Fibroblast of mammary gland (primary cell): ENCODE measurements at regions not wholly inside any gene's neighbourhood (a gene's known extent, or its start where the extent isn't known, plus 50 kb on each side); places are given as distances from the start of the nearest gene placed in this dataset.
A peak's percentile ranks its signal among the peaks of the same experiment; 100 is the strongest.
"Not testable (repeated sequence)": the region's sequence is repeated elsewhere in the genome, so short reads cannot be mapped to it uniquely, and the experiment has no call there.

ENCODE experiments used
- DNase-seq: peaks from one replicate; pipeline ENCODE4 v3.0.0-alpha.2; 2010; ENCODE audit warnings: low read depth
- H3K4me3 ChIP-seq: 2 replicates; pipeline ENCODE4 v1.5.1; 2011; ENCODE audit warnings: low read depth, mild to moderate bottlenecking, low read length, moderate library complexity; ENCODE audit not compliant: control insufficient read depth
- CTCF ChIP-seq: conservative IDR thresholded peaks from 2 replicates; pipeline ENCODE4 v1.5.1; 2011; ENCODE audit warnings: low read depth, low read length, inconsistent platforms; ENCODE audit not compliant: control insufficient read depth, insufficient read depth

- TF ChIP-seq CTCF: no peak
- no peak overlapping the region for H3K4me3 ChIP-seq
- DNase-seq: no peak
Measured at GRCh38 chr1:184176058-184176457, 124.5 kb downstream of the TSEN15 start.

GRCh38 chr1:184181044-184181443 lies 129.5 kb downstream of the TSEN15 start:
- TF ChIP-seq CTCF: no peak
- no peak overlapping the region for H3K4me3 ChIP-seq
- DNase-seq: no peak

GRCh38 chr1:184183919-184184318 lies 132.4 kb downstream of the TSEN15 start:
- no peak overlapping the region for H3K4me3 ChIP-seq
- no peak for DNase-seq
- TF ChIP-seq CTCF: no peak

GRCh38 chr1:184184614-184185013 lies 133.1 kb downstream of the TSEN15 start:
- not testable (repeated sequence) for H3K4me3 ChIP-seq, DNase-seq

- no peak for TF ChIP-seq CTCF
- no peak for DNase-seq
- no peak overlapping the region for H3K4me3 ChIP-seq
Measured at GRCh38 chr1:184185347-184185746, 133.8 kb downstream of the TSEN15 start.

- H3K4me3 ChIP-seq: no peak overlapping the region
- no peak for DNase-seq
- TF ChIP-seq CTCF: no peak
Measured at GRCh38 chr1:184186167-184186566, 134.6 kb downstream of the TSEN15 start.

GRCh38 chr1:184187097-184187496 lies 135.6 kb downstream of the TSEN15 start:
- DNase-seq: no peak
- no peak for TF ChIP-seq CTCF
- no peak overlapping the region for H3K4me3 ChIP-seq

- TF ChIP-seq CTCF: no peak
- peak; percentile 22 for DNase-seq
Measured at GRCh38 chr1:184188037-184188436, 136.5 kb downstream of the TSEN15 start.

More at GRCh38 chr1:184188037-184188436, 136.5 kb downstream of the TSEN15 start:
- H3K4me3 ChIP-seq: no peak overlapping the region
